GM13976 (cell line): ENCODE measurements at regions not wholly inside any gene's neighbourhood (a gene's known extent, or its start where the extent isn't known, plus 50 kb on each side); places are given as distances from the start of the nearest gene placed in this dataset.

Experiments
- DNase-seq: peaks from one replicate; pipeline ENCODE4 v3.0.0; 2012; ENCODE audit warnings: low spot score
- CTCF ChIP-seq: IDR thresholded peaks from 2 replicates; pipeline ENCODE4 v1.5.1; 2012; ENCODE audit warnings: borderline replicate concordance, mild to moderate bottlenecking; ENCODE audit not compliant: insufficient read depth; ENCODE audit errors: extremely low read depth, missing control alignments, control extremely low read depth
- in situ Hi-C: fragments of 300-500 bp; cut with MboI; formaldehyde crosslinking; loops from one replicate; pipeline ENCODE4 v1.12.0; 2022; ENCODE audit warnings: low sequenced_read_pairs, mixed read lengths, inconsistent platforms; ENCODE audit not compliant: unreplicated experiment

- no peak for TF ChIP-seq CTCF
- DNase-seq: no peak
- in situ Hi-C loops: no loop called here
Measured at GRCh38 chr6:113664909-113665308, 192.2 kb upstream of the MARCKS start.

- peak; percentile 30 for DNase-seq
- in situ Hi-C loops: no loop called here
- no peak for TF ChIP-seq CTCF
Measured at GRCh38 chr6:113668641-113669408, 188.3 kb upstream of the MARCKS start.

GRCh38 chr6:113669606-113670005 is 187.5 kb upstream of the MARCKS start:
- in situ Hi-C loops: no loop called here
- TF ChIP-seq CTCF: no peak
- no peak for DNase-seq

GRCh38 chr6:113671421-113671820 is 185.7 kb upstream of the MARCKS start:
- no peak for DNase-seq
- in situ Hi-C loops: no loop called here
- TF ChIP-seq CTCF: no peak

GRCh38 chr6:113672491-113673149 is 184.5 kb upstream of the MARCKS start:
- TF ChIP-seq CTCF: no peak
- in situ Hi-C loops: no loop called here
- DNase-seq: no peak

GRCh38 chr6:113674075-113674474 is 183.1 kb upstream of the MARCKS start:
- DNase-seq: no peak
- in situ Hi-C loops: no loop called here
- no peak for TF ChIP-seq CTCF

- TF ChIP-seq CTCF: no peak
- in situ Hi-C loops: no loop called here
- DNase-seq: no peak
Measured at GRCh38 chr6:113676057-113676456, 181.1 kb upstream of the MARCKS start.
